K562 (cell line): ENCODE measurements at regions not wholly inside any gene's neighbourhood (a gene's known extent, or its start where the extent isn't known, plus 50 kb on each side); places are given as distances from the start of the nearest gene placed in this dataset.

Source experiments
- CBFB ChIP-seq: sonication (generic); formaldehyde crosslinking; IDR thresholded peaks from 2 replicates; pipeline ENCODE4 v1.4.0; 2020; ENCODE audit warnings: mild to moderate bottlenecking, missing genetic modification reagents
- CBX5 ChIP-seq: IDR thresholded peaks from 2 replicates; pipeline ENCODE4 v1.6.1; 2014; ENCODE audit warnings: low read depth, borderline replicate concordance
- CTCF ChIP-seq, 3 experiments: IDR thresholded peaks in 2 of 3; conservative IDR thresholded peaks in 1 of 3; 2 replicates each; pipeline ENCODE4 v1.5.1; 2011 to 2012; ENCODE audit warnings: low read length in 3 of 3, mild to moderate bottlenecking in 3 of 3, control low read depth in 2 of 3, improper control_type of control experiment in 1 of 3, inconsistent platforms in 1 of 3, low read depth in 1 of 3, mixed read lengths in 1 of 3, moderate library complexity in 1 of 3; ENCODE audit not compliant: insufficient read depth in 2 of 3
- HDAC8 ChIP-seq: fragments of 450-650 bp; IDR thresholded peaks from 2 replicates; pipeline ENCODE4 v1.6.1; 2016; ENCODE audit warnings: mild to moderate bottlenecking, missing genetic modification characterization, moderate library complexity, missing compliant biosample characterization
- POLR3G ChIP-seq: IDR thresholded peaks from 2 replicates; pipeline ENCODE4 v1.6.1; 2011; ENCODE audit not compliant: insufficient read length, insufficient replicate concordance; ENCODE audit errors: extremely low read depth
- SMARCA5 ChIP-seq: fragments of 450-650 bp; IDR thresholded peaks from 2 replicates; pipeline ENCODE4 v1.6.1; 2016
- ZFP91 ChIP-seq: sonication (generic); formaldehyde crosslinking; IDR thresholded peaks from 2 replicates; pipeline ENCODE4 v1.8.0; 2022; ENCODE audit warnings: mild to moderate bottlenecking, missing genetic modification reagents

DNA sequence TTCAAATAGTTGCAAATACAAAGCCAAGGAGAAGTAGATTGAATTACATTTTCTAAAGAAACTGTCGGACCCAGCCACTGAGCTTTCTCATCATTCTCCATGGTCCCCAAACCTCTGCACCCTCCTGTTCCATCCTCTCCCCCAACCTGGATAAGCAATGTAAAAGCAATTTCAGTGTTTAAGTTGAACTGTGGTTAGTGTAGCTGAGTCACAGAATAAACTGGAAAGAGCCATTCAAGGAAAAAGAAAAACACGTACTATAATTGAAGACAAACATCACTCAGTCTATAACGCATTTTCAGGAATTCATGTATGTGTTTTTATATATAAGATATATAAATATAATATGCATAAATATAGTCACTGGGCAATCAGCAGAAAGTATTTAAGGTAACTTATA, 54.1 kb upstream of the TMEM161B start:
- TF ChIP-seq HDAC8 (tag) (no peak), ZFP91 (CRISPR knock-in tag) (no peak), POLR3G (no peak), SMARCA5 (no peak), CBFB (CRISPR knock-in tag) (no peak), CBX5 (no peak), CTCF (IDR thresholded peaks at IDR 0.05 in 2 of 3, conservative IDR thresholded peaks at IDR 0.05 in 1 of 3; ENCODE audit: insufficient read depth in 2 of 3, low read depth in 1 of 3, low read length in 3 of 3) (no peak)
